ENCODE measurements at regions not wholly inside any gene's neighbourhood (a gene's known extent, or its start where the extent isn't known, plus 50 kb on each side); places are given as distances from the start of the nearest gene placed in this dataset.

- Histone ChIP-seq H3K79me1 (ENCODE audit: low read length) (no peaks in the 10 kb centered on the region), H2AFZ (ENCODE audit: insufficient read depth, low read length, poor library complexity) (no peak overlapping the region), H3K27me3 (ENCODE audit: insufficient read depth, low read length) (no peaks in the 10 kb centered on the region), H4K12ac (ENCODE audit: low read depth, low read length) (no peak overlapping the region), H3K23ac (ENCODE audit: low read length) (no peak overlapping the region), H3K18ac (ENCODE audit: low read length) (no peak overlapping the region), H3K79me2 (ENCODE audit: control insufficient read depth, insufficient read depth, low read length, poor library complexity) (no peaks in the 10 kb centered on the region), H3K4me2 (ENCODE audit: low read length) (no peak overlapping the region), H3K14ac (ENCODE audit: low read length) (no peak overlapping the region), H3K4me1 (ENCODE audit: control insufficient read depth in 1 of 2, insufficient read depth in 2 of 2, low read length in 2 of 2) (peaks cover 3 to 6% of the 10 kb centered on the region in 2 experiments), H2AK5ac (ENCODE audit: low read length) (no peak overlapping the region), H2BK5ac (ENCODE audit: low read depth, low read length, poor library complexity) (no peak overlapping the region), H2BK12ac (ENCODE audit: low read length) (no peak overlapping the region), H3K9me3 (ENCODE audit: insufficient read depth, low read depth, low read length) (peaks cover 10% of the 10 kb centered on the region), H2BK120ac (ENCODE audit: insufficient read depth, low read length, poor library complexity) (no peak overlapping the region), H3K27ac (ENCODE audit: low read depth, low read length) (no peak overlapping the region), H3K4me3 (ENCODE audit: low read depth, low read length) (no peak overlapping the region), H3K9ac (ENCODE audit: low read length) (no peak overlapping the region), H4K8ac (ENCODE audit: low read depth, low read length) (no peak overlapping the region), H3K36me3 (ENCODE audit: control insufficient read depth in 1 of 2, insufficient read depth in 2 of 2, low read length in 2 of 2) (no peaks in the 10 kb centered on the region), H3K4ac (ENCODE audit: low read depth, low read length) (no peak overlapping the region), H4K91ac (ENCODE audit: low read depth, low read length) (no peak overlapping the region)
- DNase-seq, result no peak
- no CpG with 5 or more reads among the region's 24 CpGs for WGBS (ENCODE audit: extremely low coverage, insufficient coverage, insufficient read length)
These were observed 60.8 kb upstream of the PPARA start for GRCh38 chr22:46089426-46090035.

DNA sequence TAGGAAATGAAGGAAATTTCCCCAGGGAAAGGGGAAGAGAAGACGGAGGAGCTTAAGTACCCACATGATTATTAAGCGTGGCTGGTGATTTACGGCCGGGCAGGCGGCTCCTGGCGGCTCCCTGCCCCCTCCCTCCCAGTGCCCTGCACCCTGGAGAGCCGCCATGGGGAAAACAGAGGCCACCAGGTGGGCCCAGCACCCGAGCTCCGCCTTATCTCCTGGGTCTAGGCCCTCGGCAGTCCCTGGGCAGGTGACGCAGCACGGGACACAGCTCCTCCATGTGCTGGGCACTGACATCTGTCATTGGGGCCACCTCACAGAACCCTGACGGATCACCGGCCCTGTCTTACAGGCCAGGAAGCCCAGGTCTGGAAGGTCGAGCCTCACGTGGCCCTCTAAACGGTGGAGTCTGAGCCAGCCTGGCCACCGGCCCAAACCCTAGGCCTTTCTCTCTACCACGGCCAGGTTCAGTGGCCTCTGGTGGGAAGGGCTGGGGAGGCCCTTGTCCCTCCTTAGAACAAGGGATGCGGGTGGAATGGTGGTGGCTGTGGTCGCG, 60.2 kb upstream of the PPARA start:
- Histone ChIP-seq H3K9me3 (ENCODE audit: insufficient read depth, low read depth, low read length) (peaks cover 10% of the 10 kb centered on the region), H3K14ac (ENCODE audit: low read length) (no peak overlapping the region), H2BK120ac (ENCODE audit: insufficient read depth, low read length, poor library complexity) (no peak overlapping the region), H3K27me3 (ENCODE audit: insufficient read depth, low read length) (no peaks in the 10 kb centered on the region), H3K79me1 (ENCODE audit: low read length) (no peaks in the 10 kb centered on the region), H2BK12ac (ENCODE audit: low read length) (no peak overlapping the region), H4K91ac (ENCODE audit: low read depth, low read length) (no peak overlapping the region), H4K8ac (ENCODE audit: low read depth, low read length) (no peak overlapping the region), H2AFZ (ENCODE audit: insufficient read depth, low read length, poor library complexity) (no peak overlapping the region), H3K4me3 (ENCODE audit: low read depth, low read length) (no peak overlapping the region), H3K9ac (ENCODE audit: low read length) (no peak overlapping the region), H2AK5ac (ENCODE audit: low read length) (no peak overlapping the region), H4K12ac (ENCODE audit: low read depth, low read length) (no peak overlapping the region), H3K18ac (ENCODE audit: low read length) (no peak overlapping the region), H3K27ac (ENCODE audit: low read depth, low read length) (no peak overlapping the region), H3K4ac (ENCODE audit: low read depth, low read length) (no peak overlapping the region), H3K79me2 (ENCODE audit: control insufficient read depth, insufficient read depth, low read length, poor library complexity) (no peaks in the 10 kb centered on the region), H3K36me3 (ENCODE audit: control insufficient read depth in 1 of 2, insufficient read depth in 2 of 2, low read length in 2 of 2) (no peaks in the 10 kb centered on the region), H2BK5ac (ENCODE audit: low read depth, low read length, poor library complexity) (no peak overlapping the region), H3K4me2 (ENCODE audit: low read length) (no peak overlapping the region), H3K4me1 (ENCODE audit: control insufficient read depth in 1 of 2, insufficient read depth in 2 of 2, low read length in 2 of 2) (peaks cover 3 to 6% of the 10 kb centered on the region in 2 experiments), H3K23ac (ENCODE audit: low read length) (no peak overlapping the region)
- no CpG with 5 or more reads among the region's 22 CpGs for WGBS (ENCODE audit: extremely low coverage, insufficient coverage, insufficient read length)
- DNase-seq, result no peak

DNA sequence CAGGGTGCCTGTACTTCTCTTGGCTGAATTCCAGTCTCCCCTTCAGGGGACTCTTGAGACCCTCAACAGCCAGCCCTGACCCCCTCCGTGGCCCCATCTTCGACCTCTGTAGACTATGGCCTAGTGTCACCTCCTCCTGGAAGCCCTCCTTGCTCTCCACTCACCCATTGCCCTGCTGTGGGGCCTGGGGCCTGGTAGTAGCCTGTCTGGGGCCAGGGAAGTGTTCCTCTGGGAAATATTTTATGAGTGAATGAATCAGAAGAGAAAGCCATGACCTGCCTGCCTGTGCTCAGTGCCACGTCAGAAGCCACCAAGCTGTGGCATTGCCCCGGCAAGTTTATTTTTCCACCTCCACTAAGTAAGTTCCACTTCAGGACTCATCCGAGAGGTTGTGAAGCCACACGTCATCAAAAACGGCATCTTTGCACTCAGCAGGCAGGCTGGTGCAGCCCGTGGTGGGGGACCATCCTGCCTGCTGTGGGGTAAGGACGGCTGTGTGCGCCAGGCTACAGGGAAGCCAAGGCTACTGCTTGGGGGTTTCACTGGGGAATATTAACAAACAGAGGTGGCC, 59.6 kb upstream of the PPARA start:
- H2BK5ac ChIP-seq (ENCODE audit: low read depth, low read length, poor library complexity), result no peak overlapping the region

DNA sequence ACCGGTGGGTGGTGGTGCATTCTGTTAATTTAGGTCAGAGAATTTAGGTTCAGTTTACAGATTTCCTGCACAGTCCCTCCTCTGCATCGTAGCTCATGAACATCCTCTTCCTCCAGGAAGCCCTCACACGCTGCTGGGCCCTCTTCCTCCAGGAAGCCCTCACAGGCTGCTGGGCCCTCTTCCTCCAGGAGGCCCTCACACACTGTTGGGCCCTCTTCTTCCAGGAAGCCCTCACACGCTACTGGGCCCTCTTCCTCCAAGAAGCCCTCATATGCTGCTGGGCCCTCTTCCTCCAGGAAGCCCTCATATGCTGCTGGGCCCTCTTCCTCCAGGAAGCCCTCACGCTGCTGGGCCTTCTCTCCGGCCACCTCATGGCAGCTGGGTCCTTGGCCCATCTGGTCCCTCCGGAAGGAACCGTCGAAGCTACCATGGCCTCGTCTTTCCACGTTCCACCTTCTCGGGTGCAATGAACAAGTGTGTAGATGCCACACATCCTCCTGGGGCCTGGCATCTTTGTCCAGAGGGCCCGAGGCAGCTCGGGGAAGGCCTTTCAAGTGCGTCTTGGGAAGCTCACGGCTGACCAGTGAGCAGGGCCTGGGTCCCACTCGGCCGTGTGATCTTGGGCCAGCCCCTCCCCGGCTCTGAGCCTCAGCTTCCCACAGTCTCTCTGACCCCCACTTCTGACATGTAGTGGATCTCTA, 58.9 kb upstream of the PPARA start:
- Histone ChIP-seq H3K79me1 (ENCODE audit: low read length) (no peaks in the 10 kb centered on the region), H3K23ac (ENCODE audit: low read length) (no peak overlapping the region), H3K4me3 (ENCODE audit: low read depth, low read length) (no peak overlapping the region), H2BK12ac (ENCODE audit: low read length) (no peak overlapping the region), H3K9ac (ENCODE audit: low read length) (no peak overlapping the region), H3K79me2 (ENCODE audit: control insufficient read depth, insufficient read depth, low read length, poor library complexity) (no peaks in the 10 kb centered on the region), H3K27me3 (ENCODE audit: insufficient read depth, low read length) (no peaks in the 10 kb centered on the region), H2AFZ (ENCODE audit: insufficient read depth, low read length, poor library complexity) (no peak overlapping the region), H4K12ac (ENCODE audit: low read depth, low read length) (no peak overlapping the region), H2BK5ac (ENCODE audit: low read depth, low read length, poor library complexity) (no peak overlapping the region), H4K8ac (ENCODE audit: low read depth, low read length) (no peak overlapping the region), H3K4me1 (ENCODE audit: control insufficient read depth in 1 of 2, insufficient read depth in 2 of 2, low read length in 2 of 2) (peaks cover 0 to 3% of the 10 kb centered on the region in 2 experiments), H3K14ac (ENCODE audit: low read length) (no peak overlapping the region), H3K9me3 (ENCODE audit: insufficient read depth, low read depth, low read length) (peaks cover 10% of the 10 kb centered on the region), H3K36me3 (ENCODE audit: control insufficient read depth in 1 of 2, insufficient read depth in 2 of 2, low read length in 2 of 2) (no peaks in the 10 kb centered on the region), H2BK120ac (ENCODE audit: insufficient read depth, low read length, poor library complexity) (no peak overlapping the region), H2AK5ac (ENCODE audit: low read length) (no peak overlapping the region), H3K4me2 (ENCODE audit: low read length) (no peak overlapping the region), H3K18ac (ENCODE audit: low read length) (no peak overlapping the region), H4K91ac (ENCODE audit: low read depth, low read length) (no peak overlapping the region), H3K4ac (ENCODE audit: low read depth, low read length) (no peak overlapping the region), H3K27ac (ENCODE audit: low read depth, low read length) (no peak overlapping the region)
- DNase-seq, result no peak
- no CpG with 5 or more reads among the region's 19 CpGs for WGBS (ENCODE audit: extremely low coverage, insufficient coverage, insufficient read length)

More for the DNA sequence above, 59.6 kb upstream of the PPARA start:
- no peak overlapping the region for H2AFZ ChIP-seq (ENCODE audit: insufficient read depth, low read length, poor library complexity)
- peaks cover 2 to 6% of the 10 kb centered on the region in 2 experiments for H3K4me1 ChIP-seq (ENCODE audit: control insufficient read depth in 1 of 2, insufficient read depth in 2 of 2, low read length in 2 of 2)
- no CpG with 5 or more reads among the region's 10 CpGs for WGBS (ENCODE audit: extremely low coverage, insufficient coverage, insufficient read length)
- H3K36me3 ChIP-seq (ENCODE audit: control insufficient read depth in 1 of 2, insufficient read depth in 2 of 2, low read length in 2 of 2), result no peaks in the 10 kb centered on the region
- no peaks in the 10 kb centered on the region for H3K79me2 ChIP-seq (ENCODE audit: control insufficient read depth, insufficient read depth, low read length, poor library complexity)
- peaks cover 10% of the 10 kb centered on the region for H3K9me3 ChIP-seq (ENCODE audit: insufficient read depth, low read depth, low read length)
- no peak overlapping the region for H3K27ac ChIP-seq (ENCODE audit: low read depth, low read length)
- no peak overlapping the region for H2BK120ac ChIP-seq (ENCODE audit: insufficient read depth, low read length, poor library complexity)
- no peak overlapping the region for H2BK12ac ChIP-seq (ENCODE audit: low read length)
- no peak overlapping the region for H3K9ac ChIP-seq (ENCODE audit: low read length)
- DNase-seq, result no peak
- no peak overlapping the region for H4K12ac ChIP-seq (ENCODE audit: low read depth, low read length)
- no peak overlapping the region for H3K4me2 ChIP-seq (ENCODE audit: low read length)
- no peaks in the 10 kb centered on the region for H3K79me1 ChIP-seq (ENCODE audit: low read length)
- no peak overlapping the region for H3K4me3 ChIP-seq (ENCODE audit: low read depth, low read length)
- H4K8ac ChIP-seq (ENCODE audit: low read depth, low read length), result no peak overlapping the region
- no peak overlapping the region for H2AK5ac ChIP-seq (ENCODE audit: low read length)
- H3K4ac ChIP-seq (ENCODE audit: low read depth, low read length), result no peak overlapping the region
- H4K91ac ChIP-seq (ENCODE audit: low read depth, low read length), result no peak overlapping the region
- no peak overlapping the region for H3K14ac ChIP-seq (ENCODE audit: low read length)
- H3K23ac ChIP-seq (ENCODE audit: low read length), result no peak overlapping the region
- H3K27me3 ChIP-seq (ENCODE audit: insufficient read depth, low read length), result no peaks in the 10 kb centered on the region
- H3K18ac ChIP-seq (ENCODE audit: low read length), result no peak overlapping the region

All from trophoblast cell (in vitro differentiated cells and primary cell).